ENCODE measurements at regions not wholly inside any gene's neighbourhood (a gene's known extent, or its start where the extent isn't known, plus 50 kb on each side); places are given as distances from the start of the nearest gene placed in this dataset.

GRCh38 chr11:42827845-42828244, 484.0 kb upstream of the API5 start:
- no peak for DNase-seq (ENCODE audit: extremely low spot score, unreplicated experiment)
- H3K9me3 Mint-ChIP-seq: no peaks in the 10 kb centered on the region
- H3K36me3 Mint-ChIP-seq: no peaks in the 10 kb centered on the region
- H3K4me1 Mint-ChIP-seq (ENCODE audit: unreplicated experiment): no peaks in the 10 kb centered on the region
- TF ChIP-seq CTCF (conservative IDR thresholded peaks at IDR 0.05): no peak
- no peak overlapping the region for H3K27ac Mint-ChIP-seq
- no peaks in the 10 kb centered on the region for H3K27me3 Mint-ChIP-seq
- H3K4me3 Mint-ChIP-seq: no peak overlapping the region

DNA sequence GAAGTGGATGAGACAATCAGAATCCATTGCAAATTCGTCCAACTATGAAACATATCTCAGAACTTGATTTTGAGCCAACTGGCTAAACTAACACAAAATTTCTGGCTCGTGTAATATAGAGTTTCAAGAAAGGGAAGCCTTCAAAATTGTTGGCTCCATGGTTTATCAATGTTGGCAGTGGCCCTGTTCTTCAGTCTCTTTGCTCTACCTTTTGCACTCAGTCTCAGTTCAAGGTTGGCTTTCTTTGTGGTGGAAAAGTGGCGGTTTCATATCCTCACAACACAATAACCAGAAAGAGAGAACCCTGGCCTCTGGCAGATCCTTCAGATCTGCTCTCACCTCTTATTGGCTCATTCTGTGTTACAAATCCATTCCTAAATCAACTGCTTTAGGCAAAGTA, 473.8 kb upstream of the API5 start:
- Mint-ChIP-seq H3K4me3 (no peak overlapping the region), H3K36me3 (no peaks in the 10 kb centered on the region), H3K9me3 (no peaks in the 10 kb centered on the region), H3K4me1 (ENCODE audit: unreplicated experiment) (no peaks in the 10 kb centered on the region), H3K27me3 (no peaks in the 10 kb centered on the region), H3K27ac (no peak overlapping the region)
- DNase-seq (ENCODE audit: extremely low spot score, unreplicated experiment): no peak
- TF ChIP-seq CTCF (conservative IDR thresholded peaks at IDR 0.05): no peak

DNA sequence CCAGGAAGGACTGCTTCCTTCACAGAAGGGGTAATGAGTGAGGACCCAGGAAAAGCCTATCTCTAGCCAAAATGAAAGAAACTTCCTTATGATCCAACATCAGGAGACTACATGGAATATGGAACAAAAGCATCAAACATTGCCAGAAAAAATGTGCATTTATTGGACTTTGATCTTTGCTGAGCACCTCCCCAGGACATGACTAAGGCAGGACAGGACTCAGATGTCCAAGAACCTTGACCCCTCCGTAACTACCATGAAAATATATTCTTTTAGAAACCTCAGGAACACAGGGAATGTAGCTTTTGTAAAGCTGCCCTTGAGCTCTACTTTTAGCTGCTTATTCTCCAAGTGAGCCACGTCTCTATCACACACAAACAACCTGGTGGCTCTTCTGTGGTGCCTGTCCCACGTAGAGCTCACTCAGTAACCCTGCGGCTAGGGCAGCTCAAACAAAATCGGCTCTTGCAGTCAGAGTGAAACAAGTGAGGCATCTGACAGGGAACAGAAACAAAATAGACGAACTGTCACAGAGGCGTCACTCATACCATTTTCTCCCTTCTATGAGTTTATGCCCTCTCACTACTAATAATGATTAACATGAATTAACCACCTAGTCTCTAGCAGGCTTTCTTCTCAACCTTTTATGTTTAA, 471.5 kb upstream of the API5 start:
- DNase-seq (ENCODE audit: extremely low spot score, unreplicated experiment): no peak
- Mint-ChIP-seq H3K4me1 (ENCODE audit: unreplicated experiment) (no peaks in the 10 kb centered on the region), H3K4me3 (no peak overlapping the region), H3K27ac (no peak overlapping the region), H3K27me3 (no peaks in the 10 kb centered on the region), H3K36me3 (no peaks in the 10 kb centered on the region), H3K9me3 (no peaks in the 10 kb centered on the region)
- TF ChIP-seq CTCF (conservative IDR thresholded peaks at IDR 0.05): no peak

DNA sequence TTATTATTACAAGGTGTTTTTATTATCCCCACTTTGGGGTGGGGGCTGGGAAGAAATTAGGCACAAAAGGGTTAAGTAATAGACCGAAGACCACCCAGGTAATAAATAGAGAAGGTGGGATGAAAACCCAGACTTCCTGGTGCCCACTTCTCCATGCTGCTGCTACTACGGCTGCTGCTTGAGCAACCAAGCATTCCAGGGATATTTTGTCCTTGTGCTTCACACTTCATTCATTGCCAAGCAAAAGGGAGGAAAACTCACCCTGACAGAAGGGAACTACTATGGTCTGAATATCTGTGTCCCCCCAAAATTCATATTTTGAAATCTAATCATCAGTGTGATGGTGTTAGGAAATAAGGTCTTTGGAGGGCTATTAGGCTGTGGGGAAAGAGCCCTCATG, 470.9 kb upstream of the API5 start:
- TF ChIP-seq CTCF (conservative IDR thresholded peaks at IDR 0.05): no peak
- Mint-ChIP-seq H3K4me1 (ENCODE audit: unreplicated experiment) (no peaks in the 10 kb centered on the region), H3K4me3 (no peak overlapping the region), H3K27ac (no peak overlapping the region), H3K27me3 (no peaks in the 10 kb centered on the region), H3K36me3 (no peaks in the 10 kb centered on the region), H3K9me3 (no peaks in the 10 kb centered on the region)
- no peak for DNase-seq (ENCODE audit: extremely low spot score, unreplicated experiment)

DNA sequence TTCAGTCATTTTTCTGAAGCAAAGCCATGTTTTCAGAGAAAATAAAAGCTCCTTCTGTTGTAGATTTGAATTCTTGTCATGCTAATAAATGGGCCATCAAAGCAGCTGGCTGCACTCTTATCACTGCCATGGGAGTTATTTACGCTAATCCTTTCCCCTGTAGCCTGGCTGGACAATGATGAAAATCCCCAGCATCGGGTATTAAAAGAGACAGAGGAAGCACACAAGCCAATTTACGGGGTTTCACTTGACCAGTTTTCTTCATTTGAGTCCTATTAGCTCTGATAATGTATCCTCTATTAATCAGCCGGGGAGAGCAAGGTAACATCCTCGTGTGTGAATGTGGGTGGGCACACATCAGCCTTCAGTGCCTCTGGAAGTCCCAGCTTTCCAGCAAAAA, 470.2 kb upstream of the API5 start:
- Mint-ChIP-seq H3K9me3 (no peaks in the 10 kb centered on the region), H3K4me3 (no peak overlapping the region), H3K27me3 (no peaks in the 10 kb centered on the region), H3K4me1 (ENCODE audit: unreplicated experiment) (no peaks in the 10 kb centered on the region), H3K36me3 (no peaks in the 10 kb centered on the region), H3K27ac (no peak overlapping the region)
- DNase-seq (ENCODE audit: extremely low spot score, unreplicated experiment): no peak
- TF ChIP-seq CTCF (conservative IDR thresholded peaks at IDR 0.05): no peak

DNA sequence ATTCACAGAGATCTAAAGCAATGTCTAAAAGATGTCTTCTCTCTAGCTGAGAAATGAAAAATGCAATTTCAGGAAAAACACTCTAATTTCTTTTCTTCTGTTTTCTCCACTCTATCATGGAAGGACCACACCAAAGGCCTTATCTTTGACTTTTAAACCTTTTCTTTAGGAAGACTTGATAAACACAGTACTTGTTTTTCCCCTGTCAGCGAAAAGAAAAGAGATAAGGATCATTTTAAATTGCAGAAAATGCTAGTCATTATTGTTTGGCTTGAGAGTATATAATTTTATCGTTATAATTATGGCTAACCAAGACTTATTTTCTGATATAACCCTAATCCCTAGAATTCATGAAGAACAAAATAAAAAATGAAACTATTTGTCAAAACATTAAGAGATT, 462.4 kb upstream of the API5 start:
- H3K36me3 Mint-ChIP-seq: no peaks in the 10 kb centered on the region

More for the DNA sequence above, 462.4 kb upstream of the API5 start:
- no peaks in the 10 kb centered on the region for H3K9me3 Mint-ChIP-seq
- no peak for DNase-seq (ENCODE audit: extremely low spot score, unreplicated experiment)
- peak overlapping the region; percentile 32 for H3K4me3 Mint-ChIP-seq
- no peak for TF ChIP-seq CTCF (conservative IDR thresholded peaks at IDR 0.05)
- no peaks in the 10 kb centered on the region for H3K27me3 Mint-ChIP-seq
- H3K4me1 Mint-ChIP-seq (ENCODE audit: unreplicated experiment): peaks cover 23% of the 10 kb centered on the region
- H3K27ac Mint-ChIP-seq: no peak overlapping the region
